ENCODE measurements at regions not wholly inside any gene's neighbourhood (a gene's known extent, or its start where the extent isn't known, plus 50 kb on each side); places are given as distances from the start of the nearest gene placed in this dataset.

- no peaks in the 10 kb centered on the region for H3K4me1 ChIP-seq (ENCODE audit: low read length)
- no peak overlapping the region for H3K27ac ChIP-seq (ENCODE audit: low read length)
- H2AFZ ChIP-seq (ENCODE audit: low read depth, low read length): no peak overlapping the region
- no peaks in the 10 kb centered on the region for H4K20me1 ChIP-seq (ENCODE audit: insufficient read depth, low read length)
- no peaks in the 10 kb centered on the region for H3K9me3 ChIP-seq (ENCODE audit: insufficient read depth, low read length)
- no peak overlapping the region for H3K9ac ChIP-seq (ENCODE audit: low read length)
- H3K4me2 ChIP-seq (ENCODE audit: low read length): no peak overlapping the region
- H3K27me3 ChIP-seq (ENCODE audit: low read depth, low read length): no peaks in the 10 kb centered on the region
- TF ChIP-seq CTCF (IDR thresholded peaks at IDR 0.05; ENCODE audit: low read depth, low read length) (no peak), EZH2phosphoT487 (IDR thresholded peaks at IDR 0.05; ENCODE audit: low read depth) (no peak)
- no peaks in the 10 kb centered on the region for H3K36me3 ChIP-seq (replicated peaks; ENCODE audit: low read depth, low read length)
- H3K79me2 ChIP-seq (ENCODE audit: low read length): no peaks in the 10 kb centered on the region
- no peak overlapping the region for H3K4me3 ChIP-seq (ENCODE audit: low read length)
Measured at GRCh38 chr7:24197852-24198251, 86.1 kb upstream of the NPY start.

- Histone ChIP-seq H3K36me3 (replicated peaks; ENCODE audit: low read depth, low read length) (no peaks in the 10 kb centered on the region), H3K4me3 (ENCODE audit: low read length) (no peak overlapping the region), H4K20me1 (ENCODE audit: insufficient read depth, low read length) (no peaks in the 10 kb centered on the region), H3K4me2 (ENCODE audit: low read length) (no peak overlapping the region), H3K27me3 (ENCODE audit: low read depth, low read length) (no peaks in the 10 kb centered on the region), H3K9me3 (ENCODE audit: insufficient read depth, low read length) (no peaks in the 10 kb centered on the region), H3K9ac (ENCODE audit: low read length) (no peak overlapping the region), H2AFZ (ENCODE audit: low read depth, low read length) (no peak overlapping the region), H3K79me2 (ENCODE audit: low read length) (no peaks in the 10 kb centered on the region), H3K4me1 (ENCODE audit: low read length) (no peaks in the 10 kb centered on the region), H3K27ac (ENCODE audit: low read length) (no peak overlapping the region)
- no peak for TF ChIP-seq CTCF (IDR thresholded peaks at IDR 0.05; ENCODE audit: low read depth, low read length)
Measured at GRCh38 chr7:24199978-24200377, 84.0 kb upstream of the NPY start.

- Histone ChIP-seq H2AFZ (ENCODE audit: low read depth, low read length) (no peak overlapping the region), H3K27me3 (ENCODE audit: low read depth, low read length) (no peaks in the 10 kb centered on the region), H3K4me2 (ENCODE audit: low read length) (no peak overlapping the region), H3K27ac (ENCODE audit: low read length) (no peak overlapping the region), H3K4me3 (ENCODE audit: low read length) (no peak overlapping the region), H3K36me3 (replicated peaks; ENCODE audit: low read depth, low read length) (no peaks in the 10 kb centered on the region), H4K20me1 (ENCODE audit: insufficient read depth, low read length) (no peaks in the 10 kb centered on the region), H3K9ac (ENCODE audit: low read length) (no peak overlapping the region), H3K9me3 (ENCODE audit: insufficient read depth, low read length) (no peaks in the 10 kb centered on the region), H3K4me1 (ENCODE audit: low read length) (no peaks in the 10 kb centered on the region), H3K79me2 (ENCODE audit: low read length) (no peaks in the 10 kb centered on the region)
- TF ChIP-seq CTCF (IDR thresholded peaks at IDR 0.05; ENCODE audit: low read depth, low read length) (no peak), EZH2phosphoT487 (IDR thresholded peaks at IDR 0.05; ENCODE audit: low read depth) (no peak)
Measured at GRCh38 chr7:24200407-24200966, 83.5 kb upstream of the NPY start.

- Histone ChIP-seq H4K20me1 (ENCODE audit: insufficient read depth, low read length) (no peaks in the 10 kb centered on the region), H3K27me3 (ENCODE audit: low read depth, low read length) (no peaks in the 10 kb centered on the region), H3K4me1 (ENCODE audit: low read length) (no peaks in the 10 kb centered on the region), H3K4me3 (ENCODE audit: low read length) (no peak overlapping the region), H2AFZ (ENCODE audit: low read depth, low read length) (no peak overlapping the region), H3K27ac (ENCODE audit: low read length) (no peak overlapping the region), H3K9ac (ENCODE audit: low read length) (no peak overlapping the region), H3K79me2 (ENCODE audit: low read length) (no peaks in the 10 kb centered on the region), H3K36me3 (replicated peaks; ENCODE audit: low read depth, low read length) (no peaks in the 10 kb centered on the region), H3K9me3 (ENCODE audit: insufficient read depth, low read length) (no peaks in the 10 kb centered on the region), H3K4me2 (ENCODE audit: low read length) (no peak overlapping the region)
- TF ChIP-seq EZH2phosphoT487 (IDR thresholded peaks at IDR 0.05; ENCODE audit: low read depth) (no peak), CTCF (IDR thresholded peaks at IDR 0.05; ENCODE audit: low read depth, low read length) (no peak)
Measured at GRCh38 chr7:24201226-24201625, 82.8 kb upstream of the NPY start.
